ENCODE measurements at regions not wholly inside any gene's neighbourhood (a gene's known extent, or its start where the extent isn't known, plus 50 kb on each side); places are given as distances from the start of the nearest gene placed in this dataset.
A peak's percentile ranks its signal among the peaks of the same experiment; 100 is the strongest.

DNA sequence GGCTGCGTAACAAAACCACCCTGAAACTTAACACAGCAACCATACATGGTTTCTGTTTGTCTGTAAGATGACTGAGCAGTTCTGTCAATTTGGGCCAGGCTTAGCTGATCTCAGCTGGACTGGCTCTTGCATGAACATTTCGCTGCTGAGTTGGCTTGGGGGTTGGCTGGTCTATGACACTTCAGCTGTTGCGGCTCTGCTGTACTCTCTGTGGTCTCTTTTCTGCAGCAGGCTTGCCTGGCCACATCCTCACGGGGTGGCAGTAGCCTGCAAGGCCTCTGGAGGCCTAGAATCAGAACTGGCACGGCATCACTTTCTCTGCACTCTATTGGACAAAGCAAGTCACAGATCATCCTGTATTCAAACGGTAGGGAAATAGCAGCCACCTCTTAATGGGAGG lies 216.2 kb downstream of the BCL11B start:
- no peak for FAIRE-seq

DNA sequence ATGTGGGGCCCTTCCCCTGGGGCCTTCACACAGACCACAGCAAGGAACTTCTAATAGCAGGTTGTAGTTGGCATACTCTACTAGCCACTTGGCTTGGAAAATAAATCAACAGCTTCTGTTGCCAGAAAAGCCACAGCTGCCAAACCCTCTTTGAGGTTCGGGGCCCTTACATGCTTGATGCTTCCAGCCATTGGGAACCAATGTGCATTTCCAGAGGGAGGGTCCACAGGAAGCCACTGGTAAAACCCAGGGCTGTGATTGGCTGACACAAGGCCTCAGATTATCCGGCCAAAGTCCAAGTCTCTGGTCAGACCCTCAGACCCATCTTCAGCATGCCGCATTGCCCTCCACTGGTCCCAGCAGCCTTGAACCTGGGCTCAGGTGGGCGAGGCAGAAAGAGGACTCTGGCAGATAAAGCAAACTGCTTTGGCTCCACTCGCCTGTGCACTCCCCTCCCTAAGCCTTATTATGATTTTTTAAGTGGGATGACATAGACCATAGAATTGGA lies 214.4 kb downstream of the BCL11B start:
- Histone ChIP-seq H3K4me1 (ENCODE audit: control insufficient read depth in 2 of 3, insufficient read depth in 2 of 3, low read depth in 1 of 3, low read length in 3 of 3) (no peaks in the 10 kb centered on the region), H3K27me3 (ENCODE audit: control insufficient read depth, insufficient read depth, low read length) (no peaks in the 10 kb centered on the region), H3K36me3 (ENCODE audit: control insufficient read depth in 2 of 3, insufficient read depth in 3 of 3, low read length in 3 of 3) (no peaks in the 10 kb centered on the region), H3K27ac (ENCODE audit: low read depth in 2 of 2, low read length in 2 of 2) (no peak overlapping the region), H3K9ac (ENCODE audit: low read length in 3 of 3) (no peak overlapping the region), H3K9me3 (ENCODE audit: control insufficient read depth in 2 of 3, insufficient read depth in 1 of 3, low read length in 3 of 3) (peaks cover 0 to 5% (median 0%) of the 10 kb centered on the region in 3 donors), H3K4me3 (ENCODE audit: low read length in 3 of 3) (no peak overlapping the region)
- TF ChIP-seq, protein P1, sequence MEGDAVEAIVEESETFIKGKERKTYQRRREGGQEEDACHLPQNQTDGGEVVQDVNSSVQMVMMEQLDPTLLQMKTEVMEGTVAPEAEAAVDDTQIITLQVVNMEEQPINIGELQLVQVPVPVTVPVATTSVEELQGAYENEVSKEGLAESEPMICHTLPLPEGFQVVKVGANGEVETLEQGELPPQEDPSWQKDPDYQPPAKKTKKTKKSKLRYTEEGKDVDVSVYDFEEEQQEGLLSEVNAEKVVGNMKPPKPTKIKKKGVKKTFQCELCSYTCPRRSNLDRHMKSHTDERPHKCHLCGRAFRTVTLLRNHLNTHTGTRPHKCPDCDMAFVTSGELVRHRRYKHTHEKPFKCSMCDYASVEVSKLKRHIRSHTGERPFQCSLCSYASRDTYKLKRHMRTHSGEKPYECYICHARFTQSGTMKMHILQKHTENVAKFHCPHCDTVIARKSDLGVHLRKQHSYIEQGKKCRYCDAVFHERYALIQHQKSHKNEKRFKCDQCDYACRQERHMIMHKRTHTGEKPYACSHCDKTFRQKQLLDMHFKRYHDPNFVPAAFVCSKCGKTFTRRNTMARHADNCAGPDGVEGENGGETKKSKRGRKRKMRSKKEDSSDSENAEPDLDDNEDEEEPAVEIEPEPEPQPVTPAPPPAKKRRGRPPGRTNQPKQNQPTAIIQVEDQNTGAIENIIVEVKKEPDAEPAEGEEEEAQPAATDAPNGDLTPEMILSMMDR (IDR thresholded peaks at IDR 0.05; ENCODE audit: borderline replicate concordance, extremely low read depth, insufficient read depth), result no peak
- no peak for DNase-seq
- intact Hi-C loops (cut with DNase I), result no loop called here
- no peak for FAIRE-seq

More for the DNA sequence above, 216.2 kb downstream of the BCL11B start:
- Histone ChIP-seq H3K4me3 (ENCODE audit: low read length in 3 of 3) (no peak overlapping the region), H3K36me3 (ENCODE audit: control insufficient read depth in 2 of 3, insufficient read depth in 3 of 3, low read length in 3 of 3) (no peaks in the 10 kb centered on the region), H3K27ac (ENCODE audit: low read depth in 2 of 2, low read length in 2 of 2) (no peak overlapping the region), H3K9ac (ENCODE audit: low read length in 3 of 3) (no peak overlapping the region), H3K4me1 (ENCODE audit: control insufficient read depth in 2 of 3, insufficient read depth in 2 of 3, low read depth in 1 of 3, low read length in 3 of 3) (no peaks in the 10 kb centered on the region), H3K27me3 (ENCODE audit: control insufficient read depth, insufficient read depth, low read length) (no peaks in the 10 kb centered on the region), H3K9me3 (ENCODE audit: control insufficient read depth in 2 of 3, insufficient read depth in 1 of 3, low read length in 3 of 3) (peaks cover 0 to 9% (median 2%) of the 10 kb centered on the region in 3 donors)
- DNase-seq, result peak in 1 of 5 donors; percentile 46
- TF ChIP-seq, protein P1 (IDR thresholded peaks at IDR 0.05; ENCODE audit: borderline replicate concordance, extremely low read depth, insufficient read depth), result no peak
- intact Hi-C loops (cut with DNase I), result no loop called here

DNA sequence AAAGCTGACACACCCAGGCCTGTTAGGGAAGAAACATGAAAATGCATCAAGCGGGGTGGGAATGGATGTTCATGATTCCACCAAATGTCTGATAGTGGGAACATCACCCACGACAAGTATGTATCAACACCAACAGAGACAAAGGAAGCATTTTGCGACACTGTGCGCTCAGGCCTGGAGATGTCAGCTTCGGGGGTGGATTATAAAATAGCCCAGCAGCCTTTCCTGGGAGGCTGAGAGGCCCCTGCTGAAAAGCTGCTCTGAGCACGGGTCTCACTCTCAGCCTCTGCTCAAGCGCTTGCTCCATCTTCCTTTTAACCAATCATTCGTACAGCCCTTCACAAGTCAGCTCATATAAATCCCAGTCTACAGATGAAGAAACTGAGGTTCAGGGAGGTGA lies 213.5 kb downstream of the BCL11B start:
- Histone ChIP-seq H3K4me1 (ENCODE audit: control insufficient read depth in 2 of 3, insufficient read depth in 2 of 3, low read depth in 1 of 3, low read length in 3 of 3) (no peaks in the 10 kb centered on the region), H3K27me3 (ENCODE audit: control insufficient read depth, insufficient read depth, low read length) (no peaks in the 10 kb centered on the region), H3K36me3 (ENCODE audit: control insufficient read depth in 2 of 3, insufficient read depth in 3 of 3, low read length in 3 of 3) (no peaks in the 10 kb centered on the region), H3K27ac (ENCODE audit: low read depth in 2 of 2, low read length in 2 of 2) (no peak overlapping the region), H3K9ac (ENCODE audit: low read length in 3 of 3) (no peak overlapping the region), H3K4me3 (ENCODE audit: low read length in 3 of 3) (no peak overlapping the region), H3K9me3 (ENCODE audit: control insufficient read depth in 2 of 3, insufficient read depth in 1 of 3, low read length in 3 of 3) (peaks cover 0 to 4% (median 0%) of the 10 kb centered on the region in 3 donors)
- FAIRE-seq, result no peak
- intact Hi-C loops (cut with DNase I), result no loop called here
- DNase-seq, result no peak
- TF ChIP-seq, protein P1 (IDR thresholded peaks at IDR 0.05; ENCODE audit: borderline replicate concordance, extremely low read depth, insufficient read depth), result no peak

DNA sequence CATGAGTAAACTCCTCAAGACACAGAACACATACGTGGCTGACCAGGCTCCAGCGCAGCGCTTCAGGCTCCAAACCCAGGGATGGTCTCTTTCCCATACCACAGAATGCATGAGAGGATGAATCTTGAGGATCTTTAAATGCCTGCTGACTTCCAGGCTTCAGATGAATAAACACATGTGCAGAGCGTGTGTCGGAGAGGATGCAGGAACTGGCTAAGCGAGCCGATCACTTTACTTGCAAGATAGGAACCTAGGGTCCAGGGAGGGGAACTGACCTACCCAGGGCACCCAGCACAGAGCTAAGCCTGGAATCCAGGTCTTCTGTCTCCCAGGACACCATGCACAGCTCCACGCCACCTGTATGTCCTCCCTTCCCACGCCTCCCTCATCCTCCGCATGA lies 209.8 kb downstream of the BCL11B start:
- Histone ChIP-seq H3K9ac (ENCODE audit: low read length in 3 of 3) (no peak overlapping the region), H3K27ac (ENCODE audit: low read depth in 2 of 2, low read length in 2 of 2) (no peak overlapping the region), H3K4me3 (ENCODE audit: low read length in 3 of 3) (no peak overlapping the region), H3K36me3 (ENCODE audit: control insufficient read depth in 2 of 3, insufficient read depth in 3 of 3, low read length in 3 of 3) (no peaks in the 10 kb centered on the region), H3K27me3 (ENCODE audit: control insufficient read depth, insufficient read depth, low read length) (no peaks in the 10 kb centered on the region), H3K9me3 (ENCODE audit: control insufficient read depth in 2 of 3, insufficient read depth in 1 of 3, low read length in 3 of 3) (no peaks in the 10 kb centered on the region), H3K4me1 (ENCODE audit: control insufficient read depth in 2 of 3, insufficient read depth in 2 of 3, low read depth in 1 of 3, low read length in 3 of 3) (no peaks in the 10 kb centered on the region)
- FAIRE-seq (no peak), DNase-seq (no peak)
- TF ChIP-seq, protein P1 (IDR thresholded peaks at IDR 0.05; ENCODE audit: borderline replicate concordance, extremely low read depth, insufficient read depth), result no peak
- intact Hi-C loops (cut with DNase I), result no loop called here

Data from kidney (tissue), 13 donors.